Erythroblast (primary cell): ENCODE measurements at regions not wholly inside any gene's neighbourhood (a gene's known extent, or its start where the extent isn't known, plus 50 kb on each side); places are given as distances from the start of the nearest gene placed in this dataset.

Experiments
- GATA1 ChIP-seq: IDR thresholded peaks from 2 replicates; pipeline ENCODE4 v1.6.1; 2011; ENCODE audit warnings: low read depth, mild to moderate bottlenecking, control low read depth, low read length, moderate library complexity
- POLR2A ChIP-seq: IDR thresholded peaks from 2 replicates; pipeline ENCODE4 v1.6.1; 2011; ENCODE audit warnings: mild to moderate bottlenecking, low read length

DNA sequence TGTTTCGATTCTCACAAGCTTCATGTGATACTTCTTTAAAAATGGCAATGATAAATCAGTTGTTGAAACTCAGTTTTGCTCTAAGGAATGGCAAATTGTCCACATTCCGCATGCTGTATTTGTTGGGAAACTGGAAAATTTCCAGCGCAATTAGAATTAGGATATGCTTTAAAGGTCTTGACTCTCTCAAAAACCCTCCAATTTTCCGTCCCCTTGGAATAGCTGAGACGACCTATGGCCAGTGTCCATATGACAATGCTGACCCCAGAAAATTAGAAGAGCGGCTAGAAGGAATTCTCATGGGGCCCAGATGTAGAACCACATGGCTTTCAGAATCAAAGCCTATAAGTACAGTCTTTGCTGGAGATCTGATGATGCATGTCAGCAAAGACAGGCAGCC is 170.8 kb downstream of the TMEM18 start:
- TF ChIP-seq POLR2A (no peak), GATA1 (no peak)
